B cell (primary cell): ENCODE measurements at regions not wholly inside any gene's neighbourhood (a gene's known extent, or its start where the extent isn't known, plus 50 kb on each side); places are given as distances from the start of the nearest gene placed in this dataset.

Source experiments
- ATAC-seq: fragments of 200-7000 bp; cut with Tn5 transposase; one replicate; pipeline ENCODE4 v1.10.0; 2021; ENCODE audit warnings: low read depth, mild to moderate bottlenecking, moderate number of reproducible peaks, moderate library complexity
- CTCF ChIA-PET: fragments of 350-600 bp; sonication (Branson Sonifier 250); formaldehyde crosslinking; loops from one replicate; lab custom pipeline; 2021; ENCODE audit warnings: antibody characterized with exemption, inconsistent platforms; lab: Charles Lee
- POLR2A ChIA-PET: fragments of 350-600 bp; sonication (Branson Sonifier 250); formaldehyde crosslinking; loops from one replicate; lab custom pipeline; 2021; ENCODE audit warnings: antibody characterized with exemption; lab: Charles Lee
- DNase-seq: peaks from one replicate; pipeline ENCODE4 v3.0.0; 2013
- H2AFZ ChIP-seq: 2 replicates; pipeline ENCODE4 v1.6.1; 2012; ENCODE audit warnings: mild to moderate bottlenecking, low read depth, low read length; ENCODE audit not compliant: insufficient read depth, poor library complexity, severe bottlenecking
- H3K27ac ChIP-seq, 2 donors: 1 replicate in 1 of 2; 2 replicates in 1 of 2; pipeline ENCODE4 v1.5.1; 2012 to 2013; ENCODE audit warnings: low read length in 2 of 2, mild to moderate bottlenecking in 2 of 2, moderate library complexity in 1 of 2
- H3K27me3 ChIP-seq, 4 experiments: fragments of 200-600 bp in 1 of 4; sonication (generic) in 1 of 4; replicated peaks in 1 of 4; 1 replicate in 2 of 4; 2 replicates in 2 of 4; pipeline versions ENCODE4 v1.6.1 to v1.7.0; 2013 to 2016; ENCODE audit warnings: low read length in 3 of 4, mild to moderate bottlenecking in 2 of 4, mixed read lengths in 1 of 4, moderate library complexity in 1 of 4; ENCODE audit not compliant: insufficient read depth in 4 of 4, control insufficient read depth in 3 of 4; ENCODE audit errors: control extremely low read depth in 1 of 4
- H3K36me3 ChIP-seq, 2 experiments: replicated peaks in 1 of 2; 1 replicate in 1 of 2; 2 replicates in 1 of 2; pipeline versions ENCODE4 v1.6.1 to v1.7.1; 2013; ENCODE audit warnings: low read length in 1 of 2; ENCODE audit not compliant: insufficient read depth in 2 of 2, control insufficient read depth in 1 of 2; ENCODE audit errors: control extremely low read depth in 1 of 2, extremely low read depth in 1 of 2
- H3K4me1 ChIP-seq, 2 donors: fragments of 200-600 bp in 1 of 2; sonication (generic) in 1 of 2; 1 replicate in 1 of 2; 2 replicates in 1 of 2; pipeline versions ENCODE4 v1.5.1 to v1.6.1; 2013 to 2017; ENCODE audit warnings: low read length in 2 of 2; ENCODE audit not compliant: control insufficient read depth in 2 of 2, insufficient read depth in 2 of 2
- H3K4me2 ChIP-seq: replicated peaks from 2 replicates; pipeline ENCODE3; 2012; ENCODE audit warnings: mild to moderate bottlenecking, low read depth, low read length; ENCODE audit not compliant: poor library complexity, severe bottlenecking
- H3K4me3 ChIP-seq, 5 experiments: fragments of 200-600 bp in 1 of 5; sonication (generic) in 1 of 5; 1 replicate in 3 of 5; 2 replicates in 2 of 5; pipeline versions ENCODE4 v1.5.1 to v1.7.0; 2011 to 2016; ENCODE audit warnings: low read length in 4 of 5, mild to moderate bottlenecking in 4 of 5, low read depth in 2 of 5, control low read depth in 1 of 5, moderate library complexity in 1 of 5; ENCODE audit not compliant: insufficient read depth in 1 of 5; ENCODE audit errors: control extremely low read depth in 1 of 5, extremely low read depth in 1 of 5
- H3K79me2 ChIP-seq: fragments of 200-600 bp; sonication (generic); one replicate; pipeline ENCODE4 v1.6.0; 2016; ENCODE audit warnings: low read length; ENCODE audit not compliant: control insufficient read depth, insufficient read depth
- H3K9ac ChIP-seq: fragments of 200-600 bp; sonication (generic); 2 replicates; pipeline ENCODE4 v1.6.1; 2017; ENCODE audit warnings: mild to moderate bottlenecking, low read length, moderate library complexity
- H3K9me3 ChIP-seq, 3 donors: one replicate each; pipeline versions ENCODE4 v1.6.1 to v1.7.1; 2013; ENCODE audit warnings: low read length in 2 of 3; ENCODE audit not compliant: control insufficient read depth in 2 of 3, insufficient read depth in 1 of 3; ENCODE audit errors: control extremely low read depth in 1 of 3
- H4K20me1 ChIP-seq: 2 replicates; pipeline ENCODE4 v1.6.0; 2012; ENCODE audit warnings: mild to moderate bottlenecking, low read length; ENCODE audit not compliant: insufficient read depth, control insufficient read depth, poor library complexity, severe bottlenecking
- H3K27ac Mint-ChIP-seq: one replicate; pipeline ENCODE4 v1.8.0; 2021; ENCODE audit warnings: mixed read lengths
- H3K27me3 Mint-ChIP-seq: one replicate; pipeline ENCODE4 v1.8.0; 2021; ENCODE audit warnings: mixed read lengths
- H3K4me1 Mint-ChIP-seq: one replicate; pipeline ENCODE4 v1.8.0; 2021; ENCODE audit warnings: mixed read lengths
- H3K4me3 Mint-ChIP-seq: one replicate; pipeline ENCODE4 v1.8.0; 2021; ENCODE audit warnings: mixed read lengths
- H3K9me3 Mint-ChIP-seq: one replicate; pipeline ENCODE4 v1.8.0; 2022; ENCODE audit warnings: mixed read lengths; ENCODE audit not compliant: insufficient read depth
- EZH2 ChIP-seq: IDR thresholded peaks from 2 replicates; pipeline ENCODE4 v1.6.1; 2012; ENCODE audit warnings: borderline replicate concordance, low read depth, mild to moderate bottlenecking, moderate library complexity, low read length; ENCODE audit not compliant: insufficient read depth, poor library complexity, severe bottlenecking
- WGBS: methylation state at CpG from one replicate; pipeline ENCODE4 v1.1.5; 2013; ENCODE audit warnings: missing lambda C conversion rate; ENCODE audit not compliant: insufficient coverage; 5-methylcytosine and 5-hydroxymethylcytosine counted together
- intact Hi-C: fragments of 100-400 bp; cut with micrococcal nuclease; formaldehyde crosslinking; loops from one replicate; pipeline ENCODE4 v1.10.0; 2022
- TF ChIP-seq, protein P1 (sequence below): fragments of 200-600 bp; IDR thresholded peaks from one replicate; pipeline ENCODE4 v1.8.0; 2022; ENCODE audit warnings: antibody characterized with exemption, mild to moderate bottlenecking

DNA sequence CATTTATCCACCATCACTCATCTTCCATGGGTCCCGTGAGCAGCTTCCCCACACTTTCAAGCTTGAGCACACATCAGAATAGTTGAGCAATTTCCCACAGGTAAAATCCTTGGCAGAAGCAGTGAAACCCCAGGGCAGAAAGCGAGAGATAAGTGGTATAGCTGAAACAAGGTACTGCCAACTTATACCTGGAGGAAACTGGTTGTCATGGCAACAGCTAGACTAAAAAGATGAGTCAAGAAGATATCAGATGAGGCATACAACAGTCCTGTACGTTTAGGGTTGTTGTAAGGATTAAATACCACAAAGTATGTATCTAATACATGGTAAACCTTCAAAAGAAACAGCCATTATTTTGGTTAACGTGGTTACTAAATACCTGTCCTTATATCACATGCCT, 66.9 kb upstream of the PHOX2B start:
- no peaks in the 10 kb centered on the region for H3K79me2 ChIP-seq
- no peaks in the 10 kb centered on the region for H4K20me1 ChIP-seq
- no peaks in the 10 kb centered on the region for H3K4me1 ChIP-seq
- Mint-ChIP-seq H3K4me3 (no peak overlapping the region), H3K9me3 (no peaks in the 10 kb centered on the region), H3K27me3 (peaks cover 35% of the 10 kb centered on the region), H3K4me1 (no peaks in the 10 kb centered on the region), H3K27ac (no peak overlapping the region)
- H2AFZ ChIP-seq, result no peak overlapping the region
- POLR2A ChIA-PET, result no interaction called here
- TF ChIP-seq EZH2, result no peak
- TF ChIP-seq, protein P1, sequence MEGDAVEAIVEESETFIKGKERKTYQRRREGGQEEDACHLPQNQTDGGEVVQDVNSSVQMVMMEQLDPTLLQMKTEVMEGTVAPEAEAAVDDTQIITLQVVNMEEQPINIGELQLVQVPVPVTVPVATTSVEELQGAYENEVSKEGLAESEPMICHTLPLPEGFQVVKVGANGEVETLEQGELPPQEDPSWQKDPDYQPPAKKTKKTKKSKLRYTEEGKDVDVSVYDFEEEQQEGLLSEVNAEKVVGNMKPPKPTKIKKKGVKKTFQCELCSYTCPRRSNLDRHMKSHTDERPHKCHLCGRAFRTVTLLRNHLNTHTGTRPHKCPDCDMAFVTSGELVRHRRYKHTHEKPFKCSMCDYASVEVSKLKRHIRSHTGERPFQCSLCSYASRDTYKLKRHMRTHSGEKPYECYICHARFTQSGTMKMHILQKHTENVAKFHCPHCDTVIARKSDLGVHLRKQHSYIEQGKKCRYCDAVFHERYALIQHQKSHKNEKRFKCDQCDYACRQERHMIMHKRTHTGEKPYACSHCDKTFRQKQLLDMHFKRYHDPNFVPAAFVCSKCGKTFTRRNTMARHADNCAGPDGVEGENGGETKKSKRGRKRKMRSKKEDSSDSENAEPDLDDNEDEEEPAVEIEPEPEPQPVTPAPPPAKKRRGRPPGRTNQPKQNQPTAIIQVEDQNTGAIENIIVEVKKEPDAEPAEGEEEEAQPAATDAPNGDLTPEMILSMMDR, result no peak
- peaks cover 0 to 3% (median 0%) of the 10 kb centered on the region in 3 donors for H3K9me3 ChIP-seq
- no peak overlapping the region for H3K9ac ChIP-seq
- H3K27ac ChIP-seq, result no peak overlapping the region
- H3K27me3 ChIP-seq, result peaks cover 0 to 10% (median 0%) of the 10 kb centered on the region in 4 experiments
- CTCF ChIA-PET, result no interaction called here
- H3K4me2 ChIP-seq, result no peak overlapping the region
- no peaks in the 10 kb centered on the region for H3K36me3 ChIP-seq
- ATAC-seq, result no peak
- no peak overlapping the region for H3K4me3 ChIP-seq
- 100% methylated on average over 1 of the region's 4 CpGs for WGBS
- intact Hi-C loops, result no loop called here
- DNase-seq, result no peak

DNA sequence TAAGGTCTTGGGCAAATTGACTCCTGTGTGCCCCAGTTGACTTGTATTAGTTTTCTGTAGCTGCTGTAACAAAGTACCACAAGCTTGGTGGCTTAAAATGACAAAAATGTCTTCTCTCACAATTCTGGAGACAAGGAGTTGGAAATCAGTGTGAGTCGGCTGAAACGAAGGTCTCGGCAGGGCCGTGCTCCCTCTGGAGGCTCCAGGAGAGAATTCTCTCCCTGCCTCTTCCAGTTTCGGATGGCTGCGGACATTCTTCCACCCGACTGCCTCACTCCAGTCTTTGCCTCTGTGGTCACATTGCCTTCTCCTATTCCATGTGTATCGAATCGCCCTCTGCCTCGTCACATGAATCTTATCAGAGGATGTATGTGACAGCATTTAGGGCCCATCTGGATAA, 66.0 kb upstream of the PHOX2B start:
- intact Hi-C loops, result no loop called here
- Mint-ChIP-seq H3K27me3 (peaks cover 35% of the 10 kb centered on the region), H3K27ac (no peak overlapping the region), H3K9me3 (no peaks in the 10 kb centered on the region), H3K4me3 (no peak overlapping the region), H3K4me1 (no peaks in the 10 kb centered on the region)
- TF ChIP-seq, protein P1, result no peak
- no peak for TF ChIP-seq EZH2
- DNase-seq (no peak), ATAC-seq (no peak)
- CTCF ChIA-PET, result no interaction called here
- Histone ChIP-seq H2AFZ (no peak overlapping the region), H3K27me3 (peaks cover 0 to 10% (median 0%) of the 10 kb centered on the region in 4 experiments), H3K4me3 (no peak overlapping the region), H3K9ac (no peak overlapping the region), H3K36me3 (no peaks in the 10 kb centered on the region), H3K4me1 (no peaks in the 10 kb centered on the region), H3K9me3 (peaks cover 0 to 3% (median 0%) of the 10 kb centered on the region in 3 donors), H3K4me2 (no peak overlapping the region), H3K79me2 (no peaks in the 10 kb centered on the region), H3K27ac (no peak overlapping the region), H4K20me1 (no peaks in the 10 kb centered on the region)
- WGBS, result 60% methylated on average over 9 of the region's 10 CpGs
- POLR2A ChIA-PET, result no interaction called here
